Vagina (tissue), 2 donors: ENCODE measurements at regions not wholly inside any gene's neighbourhood (a gene's known extent, or its start where the extent isn't known, plus 50 kb on each side); places are given as distances from the start of the nearest gene placed in this dataset.

Source experiments
- DNase-seq, 2 donors: peaks; one replicate each; pipeline ENCODE4 v3.0.0-alpha.2; 2017; ENCODE audit errors: extremely low spot score in 2 of 2
- H3K27ac ChIP-seq: fragments of 200-600 bp; sonication (generic); one replicate; pipeline ENCODE4 v1.5.1; 2019
- H3K27me3 ChIP-seq: fragments of 200-600 bp; sonication (generic); one replicate; pipeline ENCODE4 v1.5.1; 2019
- H3K36me3 ChIP-seq, 2 donors: fragments of 200-600 bp; sonication (generic); one replicate each; pipeline ENCODE4 v1.5.1; 2017 to 2019
- H3K4me1 ChIP-seq: fragments of 200-600 bp; sonication (generic); one replicate; pipeline ENCODE4 v1.5.1; 2019
- H3K4me3 ChIP-seq, 2 donors: fragments of 200-600 bp; sonication (generic); 1 replicate in 1 of 2; 2 replicates in 1 of 2; pipeline ENCODE4 v1.5.1; 2016 to 2019
- H3K9me3 ChIP-seq: fragments of 200-600 bp; sonication (generic); one replicate; pipeline ENCODE4 v1.5.1; 2019
- CTCF ChIP-seq, 3 experiments: fragments of 450-650 bp in 2 of 3; fragments of 200-600 bp in 1 of 3; sonication (generic) in 1 of 3; IDR thresholded peaks; one replicate each; pipeline ENCODE4 v1.5.1; 2017 to 2019; ENCODE audit warnings: antibody characterized with exemption in 3 of 3, mild to moderate bottlenecking in 2 of 3, moderate library complexity in 2 of 3
- POLR2A ChIP-seq, 2 donors: fragments of 450-650 bp; IDR thresholded peaks; one replicate each; pipeline ENCODE4 v1.6.1; 2017; ENCODE audit warnings: antibody characterized with exemption in 2 of 2, mild to moderate bottlenecking in 2 of 2, moderate library complexity in 2 of 2
- POLR2AphosphoS5 ChIP-seq, 2 donors: sonication (generic); formaldehyde crosslinking; IDR thresholded peaks; one replicate each; pipeline ENCODE4 v1.9.0; 2017; ENCODE audit warnings: antibody characterized with exemption in 2 of 2, mild to moderate bottlenecking in 2 of 2, low read depth in 1 of 2; ENCODE audit not compliant: insufficient read depth in 1 of 2
- intact Hi-C: fragments of 100-400 bp; cut with DNase I; formaldehyde crosslinking; loops from one replicate; pipeline ENCODE4 v1.15.1; 2023

- Histone ChIP-seq H3K27me3 (no peaks in the 10 kb centered on the region), H3K4me1 (no peaks in the 10 kb centered on the region), H3K9me3 (no peaks in the 10 kb centered on the region), H3K4me3 (no peak overlapping the region), H3K27ac (no peak overlapping the region), H3K36me3 (no peaks in the 10 kb centered on the region)
- DNase-seq, result no peak
- intact Hi-C loops, result no loop called here
- TF ChIP-seq POLR2A (IDR thresholded peaks at IDR 0.05), result no peak
- TF ChIP-seq CTCF (IDR thresholded peaks at IDR 0.05), result no peak
- no peak for TF ChIP-seq POLR2AphosphoS5 (IDR thresholded peaks at IDR 0.05; ENCODE audit: insufficient read depth in 1 of 2, low read depth in 1 of 2)
These were observed 139.0 kb downstream of the DSC3 start for GRCh38 chr18:30903566-30903965.

GRCh38 chr18:30889519-30890301, 152.8 kb downstream of the DSC3 start:
- TF ChIP-seq CTCF (IDR thresholded peaks at IDR 0.05) (no peak), POLR2AphosphoS5 (IDR thresholded peaks at IDR 0.05; ENCODE audit: insufficient read depth in 1 of 2, low read depth in 1 of 2) (no peak), POLR2A (IDR thresholded peaks at IDR 0.05) (no peak)
- H3K27me3 ChIP-seq, result no peaks in the 10 kb centered on the region
- H3K27ac ChIP-seq, result no peak overlapping the region
- H3K4me1 ChIP-seq, result no peaks in the 10 kb centered on the region
- DNase-seq, result no peak
- H3K4me3 ChIP-seq, result no peak overlapping the region
- H3K36me3 ChIP-seq, result no peaks in the 10 kb centered on the region
- no peaks in the 10 kb centered on the region for H3K9me3 ChIP-seq
- intact Hi-C loops, result no loop called here

DNA sequence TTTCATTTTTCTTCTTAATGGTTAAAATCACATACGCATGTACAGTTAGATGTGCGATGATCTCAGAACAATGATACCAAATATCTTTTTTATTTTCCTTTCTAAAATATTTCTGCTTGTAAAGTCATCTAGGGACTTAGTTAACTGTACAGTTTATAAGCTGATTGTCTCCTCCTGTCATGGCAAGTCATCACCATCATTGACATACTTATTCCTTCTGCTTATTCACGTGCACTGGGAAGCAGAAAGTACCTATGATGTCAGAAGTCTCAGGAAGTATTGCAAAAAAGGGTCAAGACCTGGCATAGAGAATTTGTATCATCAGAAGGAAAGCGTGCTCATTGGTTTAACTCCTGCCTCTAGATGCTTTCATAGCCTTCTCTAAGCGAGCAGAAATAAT, 154.2 kb downstream of the DSC3 start:
- H3K4me1 ChIP-seq, result no peaks in the 10 kb centered on the region
- H3K36me3 ChIP-seq, result no peaks in the 10 kb centered on the region
- intact Hi-C loops, result no loop called here
- no peak for DNase-seq
- TF ChIP-seq POLR2AphosphoS5 (IDR thresholded peaks at IDR 0.05; ENCODE audit: insufficient read depth in 1 of 2, low read depth in 1 of 2) (no peak), CTCF (IDR thresholded peaks at IDR 0.05) (no peak), POLR2A (IDR thresholded peaks at IDR 0.05) (no peak)
- H3K27me3 ChIP-seq, result no peaks in the 10 kb centered on the region
- H3K9me3 ChIP-seq, result no peaks in the 10 kb centered on the region
- H3K4me3 ChIP-seq, result no peak overlapping the region
- no peak overlapping the region for H3K27ac ChIP-seq

DNA sequence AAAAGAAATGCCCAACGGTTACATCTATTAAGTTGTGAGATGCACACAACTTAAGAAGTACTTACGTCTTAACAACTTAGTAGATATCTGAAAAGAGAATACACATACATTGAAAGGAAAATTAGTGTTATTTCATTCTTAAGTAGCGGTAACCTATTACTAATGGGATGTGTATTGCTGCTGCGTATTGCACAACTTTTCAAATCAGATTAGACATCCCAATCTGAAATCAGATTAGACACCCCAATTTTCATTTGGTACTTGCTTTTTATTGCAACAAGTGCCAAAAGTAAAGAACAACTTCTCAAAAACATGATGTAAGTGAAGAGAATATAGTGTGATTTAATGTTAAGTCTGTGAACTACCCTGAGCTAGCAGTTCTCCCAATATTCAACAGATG, 155.5 kb downstream of the DSC3 start:
- no peaks in the 10 kb centered on the region for H3K4me1 ChIP-seq
- H3K27ac ChIP-seq, result no peak overlapping the region
- no peak for DNase-seq
- no peak overlapping the region for H3K4me3 ChIP-seq
- no peaks in the 10 kb centered on the region for H3K27me3 ChIP-seq
- TF ChIP-seq CTCF (IDR thresholded peaks at IDR 0.05) (no peak), POLR2AphosphoS5 (IDR thresholded peaks at IDR 0.05; ENCODE audit: insufficient read depth in 1 of 2, low read depth in 1 of 2) (no peak), POLR2A (IDR thresholded peaks at IDR 0.05) (no peak)
- no peaks in the 10 kb centered on the region for H3K36me3 ChIP-seq
- intact Hi-C loops, result no loop called here
- no peaks in the 10 kb centered on the region for H3K9me3 ChIP-seq

GRCh38 chr18:30870466-30870865, 172.1 kb downstream of the DSC3 start:
- Histone ChIP-seq H3K9me3 (no peaks in the 10 kb centered on the region), H3K4me1 (no peaks in the 10 kb centered on the region), H3K4me3 (no peak overlapping the region), H3K27me3 (no peaks in the 10 kb centered on the region), H3K27ac (no peak overlapping the region), H3K36me3 (no peaks in the 10 kb centered on the region)
- intact Hi-C loops, result no loop called here
- DNase-seq, result no peak
- TF ChIP-seq POLR2AphosphoS5 (IDR thresholded peaks at IDR 0.05; ENCODE audit: insufficient read depth in 1 of 2, low read depth in 1 of 2), result no peak
